K562 (cell line): ENCODE measurements at regions not wholly inside any gene's neighbourhood (a gene's known extent, or its start where the extent isn't known, plus 50 kb on each side); places are given as distances from the start of the nearest gene placed in this dataset.
A peak's percentile ranks its signal among the peaks of the same experiment; 100 is the strongest.

Experiments used
- ATAC-seq: fragments of 200-7000 bp; cut with Tn5 transposase; 3 replicates; pipeline ENCODE4 v1.9.1; 2020; ENCODE audit warnings: moderate library complexity
- BruUV-seq: library from RNA; stranded (reverse); fragments of 400-500 nt; replicated peaks from 2 replicates; lab custom pipeline; 2021; lab: Mats Ljungman, UMichigan
- CTCF ChIA-PET: fragments of 300-600 bp; formaldehyde crosslinking; extraction: SDS; loops from one replicate; lab custom pipeline; 2021; ENCODE audit warnings: low intra/inter-chr PET ratio; lab: Yijun Ruan, JAX
- POLR2A ChIA-PET: fragments of 300-600, 350-650 bp; sonication (Branson Sonifier 250); formaldehyde crosslinking; extraction: SDS; loops from one replicate; lab custom pipeline; 2021; ENCODE audit warnings: antibody characterized with exemption, inconsistent platforms; lab: Yijun Ruan, JAX
- DNase-seq, 4 experiments: peaks; one replicate each; pipeline versions ENCODE4 v3.0.0 to v3.0.0-alpha.2; 2011 to 2018; ENCODE audit warnings: low spot score in 3 of 4, mixed read lengths in 3 of 4; ENCODE audit errors: extremely low read depth in 1 of 4
- FAIRE-seq: peaks from 2 replicates; lab custom pipeline; 2011; peaks lifted over from hg19 to GRCh38; lab: Jason Lieb, UNC
- H2AFZ ChIP-seq: 2 replicates; pipeline ENCODE4 v1.6.0; 2011; ENCODE audit warnings: low read depth, low read length, control low read depth, inconsistent platforms
- H3K27ac ChIP-seq: fragments of 200-600 bp; 3 replicates; pipeline ENCODE4 v1.8.0; 2011; ENCODE audit warnings: low read depth, mild to moderate bottlenecking, control low read depth, inconsistent platforms, low read length, moderate library complexity, mixed read lengths; ENCODE audit errors: extremely low read depth
- H3K27me3 ChIP-seq, 2 experiments: fragments of 300-600 bp in 1 of 2; 2 replicates in 1 of 2; 3 replicates in 1 of 2; pipeline versions ENCODE4 v1.6.0 to v1.8.0; 2011; ENCODE audit warnings: inconsistent platforms in 2 of 2, low read length in 2 of 2, mild to moderate bottlenecking in 1 of 2, mixed read lengths in 1 of 2, moderate library complexity in 1 of 2; ENCODE audit not compliant: control insufficient read depth in 2 of 2, insufficient read depth in 2 of 2
- H3K36me3 ChIP-seq: fragments of 300-600 bp; 3 replicates; pipeline ENCODE4 v1.8.0; 2011; ENCODE audit warnings: mild to moderate bottlenecking, low read length, inconsistent platforms; ENCODE audit not compliant: control insufficient read depth, insufficient read depth
- H3K4me1 ChIP-seq, 2 experiments: fragments of 200-600 bp in 1 of 2; replicated peaks in 1 of 2; 2 replicates in 1 of 2; 3 replicates in 1 of 2; pipeline versions ENCODE4 v1.5.1 to v1.8.0; 2011; ENCODE audit warnings: inconsistent platforms in 2 of 2, low read length in 2 of 2, mild to moderate bottlenecking in 1 of 2, mixed read lengths in 1 of 2, moderate library complexity in 1 of 2; ENCODE audit not compliant: control insufficient read depth in 2 of 2, insufficient read depth in 2 of 2
- H3K4me2 ChIP-seq: 2 replicates; pipeline ENCODE4 v1.6.1; 2011; ENCODE audit warnings: low read length, control low read depth, inconsistent platforms, mixed read lengths; ENCODE audit not compliant: insufficient read depth
- H3K4me3 ChIP-seq: fragments of 200-600 bp; sonication (generic), shearing (Covaris generic); 2 replicates; pipeline ENCODE4 v1.5.1; 2016; ENCODE audit warnings: control low read depth, inconsistent platforms
- H3K79me2 ChIP-seq: fragments of 200-600 bp; 3 replicates; pipeline ENCODE4 v1.8.0; 2011; ENCODE audit warnings: low read length, inconsistent platforms; ENCODE audit not compliant: control insufficient read depth, insufficient read depth
- H3K9ac ChIP-seq, 2 experiments: 2 replicates each; pipeline versions ENCODE4 v1.6.0 to v1.6.1; 2011; ENCODE audit warnings: low read depth in 2 of 2, low read length in 2 of 2, control low read depth in 1 of 2, inconsistent platforms in 1 of 2, mild to moderate bottlenecking in 1 of 2, mixed read lengths in 1 of 2; ENCODE audit not compliant: insufficient read depth in 1 of 2
- H3K9me1 ChIP-seq: one replicate; pipeline ENCODE4 v1.6.0; 2011; ENCODE audit warnings: inconsistent platforms, mild to moderate bottlenecking, low read length, moderate library complexity; ENCODE audit not compliant: control insufficient read depth, insufficient read depth
- H3K9me3 ChIP-seq: replicated peaks from 2 replicates; pipeline ENCODE4 v1.5.1; 2011; ENCODE audit warnings: low read depth, low read length, inconsistent platforms; ENCODE audit not compliant: control insufficient read depth, insufficient read depth
- H4K20me1 ChIP-seq: replicated peaks from 2 replicates; pipeline ENCODE4 v1.6.1; 2011; ENCODE audit warnings: low read length, inconsistent platforms, mixed read lengths; ENCODE audit not compliant: control insufficient read depth, insufficient read depth
- ATF3 ChIP-seq, 2 experiments: fragments of 450-650 bp in 1 of 2; sonication (generic) in 1 of 2; formaldehyde crosslinking in 1 of 2; IDR thresholded peaks in 1 of 2; conservative IDR thresholded peaks in 1 of 2; 2 replicates each; pipeline versions ENCODE4 v1.6.1 to v1.8.1; 2016 to 2023; ENCODE audit warnings: mild to moderate bottlenecking in 2 of 2, moderate library complexity in 2 of 2, inconsistent platforms in 1 of 2, missing genetic modification reagents in 1 of 2
- CBX8 ChIP-seq: fragments of 200-600 bp; sonication (generic); IDR thresholded peaks from 2 replicates; pipeline ENCODE4 v1.6.1; 2012; ENCODE audit warnings: borderline replicate concordance, mixed run types, low read depth, mild to moderate bottlenecking, moderate library complexity, mixed read lengths, low read length, control low read depth, inconsistent platforms; ENCODE audit not compliant: poor library complexity, severe bottlenecking; ENCODE audit errors: extremely low read depth
- CEBPG ChIP-seq, 3 experiments: fragments of 200-800 bp in 1 of 3; sonication (Bioruptor generic) in 1 of 3; sonication (generic) in 1 of 3; formaldehyde crosslinking in 1 of 3; IDR thresholded peaks in 2 of 3; conservative IDR thresholded peaks in 1 of 3; 2 replicates each; pipeline versions ENCODE4 v1.6.1 to v1.8.0; 2016 to 2022; ENCODE audit warnings: missing compliant biosample characterization in 2 of 3, missing genetic modification characterization in 2 of 3, mild to moderate bottlenecking in 1 of 3, missing genetic modification reagents in 1 of 3
- CTCF ChIP-seq, 3 experiments: IDR thresholded peaks in 2 of 3; conservative IDR thresholded peaks in 1 of 3; 2 replicates each; pipeline ENCODE4 v1.5.1; 2011 to 2012; ENCODE audit warnings: low read length in 3 of 3, mild to moderate bottlenecking in 3 of 3, control low read depth in 2 of 3, improper control_type of control experiment in 1 of 3, inconsistent platforms in 1 of 3, low read depth in 1 of 3, mixed read lengths in 1 of 3, moderate library complexity in 1 of 3; ENCODE audit not compliant: insufficient read depth in 2 of 3
- FOSL1 ChIP-seq: fragments of 200-800 bp; sonication (Bioruptor generic); conservative IDR thresholded peaks from 2 replicates; pipeline ENCODE4 v1.6.1; 2016; ENCODE audit warnings: missing genetic modification characterization, missing compliant biosample characterization
- GTF2B ChIP-seq: IDR thresholded peaks from 2 replicates; pipeline ENCODE4 v1.6.1; 2011; ENCODE audit not compliant: insufficient read length; ENCODE audit errors: extremely low read depth
- MAFG ChIP-seq: fragments of 450-650 bp; conservative IDR thresholded peaks from 2 replicates; pipeline ENCODE4 v1.6.1; 2016; ENCODE audit warnings: missing genetic modification characterization, missing compliant biosample characterization
- MBD2 ChIP-seq: sonication (generic); IDR thresholded peaks from 2 replicates; pipeline ENCODE4 v1.6.1; 2016; ENCODE audit warnings: low read depth, borderline replicate concordance
- NFE2 ChIP-seq: IDR thresholded peaks from 2 replicates; pipeline ENCODE4 v1.6.1; 2014; ENCODE audit warnings: antibody characterized with exemption, low read depth
- PCBP1 ChIP-seq: fragments of 200-400 bp; formaldehyde crosslinking; IDR thresholded peaks from 2 replicates; pipeline ENCODE4 v1.6.1; 2018; ENCODE audit warnings: mild to moderate bottlenecking, low read depth, low read length; ENCODE audit not compliant: poor library complexity, severe bottlenecking
- PHF20 ChIP-seq: fragments of 450-650 bp; IDR thresholded peaks from 2 replicates; pipeline ENCODE4 v1.6.1; 2018; ENCODE audit not compliant: partially characterized antibody
- ZNF12 ChIP-seq: sonication (generic); formaldehyde crosslinking; IDR thresholded peaks from 2 replicates; pipeline ENCODE4 v1.4.0; 2020; ENCODE audit warnings: mild to moderate bottlenecking, missing genetic modification reagents
- ZNF124 ChIP-seq: sonication (generic); formaldehyde crosslinking; IDR thresholded peaks from 2 replicates; pipeline ENCODE4 v1.8.1; 2022; ENCODE audit warnings: missing genetic modification reagents
- ZNF696 ChIP-seq: fragments of 250-450 bp; sonication (Bioruptor Pico); conservative IDR thresholded peaks from 2 replicates; pipeline ENCODE4 v1.4.0; 2020; ENCODE audit warnings: mild to moderate bottlenecking, moderate library complexity
- WGBS: fragments of 100-300 bp; shearing (Covaris generic); methylation state at CpG from one replicate; pipeline ENCODE4 v1.1.6; 2016; ENCODE audit warnings: low coverage, mixed read lengths; ENCODE audit not compliant: insufficient coverage; ENCODE audit errors: missing lambda C conversion rate; 5-methylcytosine and 5-hydroxymethylcytosine counted together
- in situ Hi-C: fragments of 300-500 bp; cut with MboI; formaldehyde crosslinking; loops from 4 replicates; pipeline ENCODE4 v1.15.0; 2018; ENCODE audit warnings: inconsistent platforms, mixed read lengths
- intact Hi-C: fragments of 100-400 bp; cut with micrococcal nuclease; formaldehyde crosslinking; loops from 2 replicates; pipeline ENCODE4 v1.14.2; 2022

GRCh38 chr1:226476648-226477319 lies 68.9 kb upstream of the PARP1 start:
- no peaks in the 10 kb centered on the region for H3K36me3 ChIP-seq
- no peak overlapping the region for H3K27ac ChIP-seq
- DNase-seq (peak in 1 of 4 experiments; percentile 25), ATAC-seq (peak; percentile 85), FAIRE-seq (peak; percentile 48)
- BruUV-seq: no TSS peak
- intact Hi-C loops: no loop called here
- H3K4me2 ChIP-seq: no peak overlapping the region
- no peaks in the 10 kb centered on the region for H3K9me3 ChIP-seq
- no peaks in the 10 kb centered on the region for H3K79me2 ChIP-seq
- ChIA-PET POLR2A (interaction anchor here (0.6 to 2.5 kb wide), 5 partner anchors 10 to 634 kb away, joined by 3 to 5 read pairs (median 3); no protein-coding TSS in a partner anchor), CTCF (no interaction called here)
- no peak overlapping the region for H3K4me3 ChIP-seq
- in situ Hi-C loops: no loop called here
- no peaks in the 10 kb centered on the region for H3K9me1 ChIP-seq
- no peak overlapping the region for H3K9ac ChIP-seq
- peaks cover 39 to 72% of the 10 kb centered on the region in 2 experiments for H3K27me3 ChIP-seq
- H2AFZ ChIP-seq: no peak overlapping the region
- no peaks in the 10 kb centered on the region for H3K4me1 ChIP-seq
- under 1% methylated on average over 11 of the region's 11 CpGs for WGBS
- peaks cover 3% of the 10 kb centered on the region; the same call in 1 of the 2 replicates for H4K20me1 ChIP-seq
- 0 out of 6 replicates have a peak, but pooled peaks of 2 of the 3 experiments have one; percentile 12 to 16 for TF ChIP-seq CTCF (IDR thresholded peaks at IDR 0.05 in 2 of 3, conservative IDR thresholded peaks at IDR 0.05 in 1 of 3; ENCODE audit: insufficient read depth in 2 of 3, low read depth in 1 of 3, low read length in 3 of 3)
- TF ChIP-seq ZNF124 (CRISPR knock-in tag): no peak
- TF ChIP-seq ZNF12 (CRISPR knock-in tag): no peak
- no peak for TF ChIP-seq GTF2B
- peak; percentile 58 for TF ChIP-seq MAFG (tag)
- TF ChIP-seq FOSL1 (tag): peak; percentile 50
- TF ChIP-seq ATF3 (IDR thresholded peaks at IDR 0.05): peak; percentile 74
- TF ChIP-seq ATF3 (CRISPR knock-in tag; conservative IDR thresholded peaks at IDR 0.05): no peak
- no peak for TF ChIP-seq ZNF696
- peak; percentile 53 for TF ChIP-seq CEBPG (CRISPR knock-in tag; IDR thresholded peaks at IDR 0.05)
- TF ChIP-seq CEBPG (tag; conservative IDR thresholded peaks at IDR 0.05 in 1 of 2, IDR thresholded peaks at IDR 0.05 in 1 of 2): peak in 1 of 2 experiments; percentile 68; a peak in 2 of 4 replicates
- TF ChIP-seq NFE2: 0 out of 2 replicates have a peak, but pooled peaks have one; percentile 24
- TF ChIP-seq PCBP1: no peak
- no peak for TF ChIP-seq CBX8
- no peak for TF ChIP-seq PHF20
- TF ChIP-seq MBD2: no peak
